NCI-H510A treated with DMSO at 0.1 percent for 48 hours (cell line): ENCODE measurements at regions not wholly inside any gene's neighbourhood (a gene's known extent, or its start where the extent isn't known, plus 50 kb on each side); places are given as distances from the start of the nearest gene placed in this dataset.

Experiments used
- DNase-seq: peaks from one replicate; lab custom pipeline; 2025; lab: John Stamatoyannopoulos, UW

DNA sequence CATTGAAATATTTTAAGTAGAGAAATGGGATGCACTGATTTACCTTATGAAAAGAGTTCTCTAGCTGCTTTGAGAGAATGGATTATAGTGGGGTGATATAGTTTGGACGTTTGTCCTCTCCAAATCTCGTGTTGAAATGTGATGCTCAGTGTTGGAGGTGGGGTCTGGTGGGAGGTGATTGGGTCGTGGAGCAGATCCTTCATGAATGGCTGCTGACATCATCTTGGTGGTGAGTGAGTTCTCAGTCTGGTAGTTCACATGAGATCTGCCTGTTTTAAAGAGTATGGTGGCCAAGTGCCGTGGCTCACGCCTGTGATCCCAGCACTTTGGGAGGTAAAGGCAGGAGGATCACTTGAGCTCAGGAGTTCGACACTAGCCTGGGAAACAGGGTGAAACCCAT, 58.7 kb upstream of the SH3RF3 start:
- DNase-seq, result no peak

DNA sequence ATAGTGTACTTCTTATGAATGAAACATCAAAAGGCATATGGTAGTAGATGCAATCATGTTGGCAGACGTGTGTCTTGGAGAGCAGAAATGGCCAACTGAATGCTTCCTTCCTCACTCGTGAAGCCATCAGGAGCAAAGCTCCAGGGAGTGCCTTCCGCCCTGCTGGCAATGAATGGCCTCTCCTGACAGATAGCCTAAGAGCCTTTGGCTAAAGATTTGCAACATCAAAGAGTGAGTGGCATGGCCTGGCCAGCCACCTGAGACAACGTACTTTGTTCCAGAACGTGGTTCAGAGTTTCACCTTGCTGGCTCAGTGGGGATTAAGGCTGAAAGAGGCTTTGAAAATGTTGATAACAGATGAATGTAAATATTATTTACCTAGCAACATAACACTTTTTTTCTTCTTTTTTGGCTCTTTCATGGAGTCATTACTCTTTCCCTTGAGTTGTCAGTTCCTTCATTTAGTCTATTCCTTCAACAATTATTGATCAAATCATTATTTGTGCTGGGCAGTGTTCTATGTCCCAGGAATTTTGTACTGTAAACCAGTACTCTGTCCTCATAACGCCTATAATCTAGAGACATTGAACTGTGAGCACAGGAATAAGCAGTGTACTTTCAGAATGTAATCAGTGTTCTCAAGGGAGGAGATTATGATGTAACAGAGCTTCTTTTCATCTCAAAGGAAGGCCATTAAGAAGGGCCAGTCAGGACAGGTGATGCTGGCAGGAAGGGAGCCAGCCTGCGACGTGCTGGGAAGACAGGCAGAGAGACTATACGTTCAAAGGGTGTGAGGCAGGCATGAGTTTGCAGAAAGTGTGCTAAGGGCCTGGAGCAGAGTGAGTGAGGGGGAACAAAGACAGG, 59.4 kb upstream of the SH3RF3 start:
- no peak for DNase-seq

DNA sequence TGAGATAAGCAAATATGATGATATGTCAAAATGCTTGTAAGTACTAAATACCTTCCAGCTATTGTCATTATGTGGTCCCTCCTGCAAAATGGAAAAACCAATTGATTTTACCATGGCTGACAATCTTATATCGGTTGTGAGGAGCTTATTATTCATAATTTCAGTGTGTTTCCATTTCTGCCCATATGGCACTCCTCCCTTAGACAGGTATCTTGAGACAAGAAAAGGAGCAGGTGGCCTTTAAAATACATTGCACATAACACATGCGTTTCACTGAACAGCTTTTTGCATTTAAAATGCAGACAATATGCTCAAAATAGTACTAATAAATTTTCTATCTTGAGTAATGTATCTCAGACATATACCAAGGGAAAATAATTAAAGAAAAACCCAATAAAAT, 60.2 kb upstream of the SH3RF3 start:
- no peak for DNase-seq

DNA sequence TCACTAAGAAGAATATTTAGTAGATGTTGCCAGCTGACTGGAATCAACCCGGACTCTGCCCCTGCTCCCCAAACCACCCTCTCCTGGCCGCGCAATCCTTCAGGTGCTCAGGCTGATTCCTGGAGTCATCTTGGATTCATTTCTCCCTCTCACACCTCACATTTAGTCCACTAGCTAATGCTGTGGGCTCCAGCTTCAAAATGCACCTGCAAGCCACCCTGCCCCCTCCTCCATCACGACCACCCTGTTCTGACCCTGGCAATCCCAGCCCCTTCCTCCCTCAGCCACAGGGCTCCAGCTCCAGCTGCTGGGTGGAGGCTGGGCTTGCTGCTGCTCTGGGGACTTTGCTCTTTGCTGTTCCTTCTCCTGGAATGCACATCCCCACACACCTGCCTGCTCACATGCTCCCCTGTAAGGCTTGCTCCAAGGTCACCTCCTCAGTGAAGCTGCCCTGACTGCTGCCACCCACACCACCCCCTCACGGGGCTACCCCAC, 61.3 kb upstream of the SH3RF3 start:
- no peak for DNase-seq

DNA sequence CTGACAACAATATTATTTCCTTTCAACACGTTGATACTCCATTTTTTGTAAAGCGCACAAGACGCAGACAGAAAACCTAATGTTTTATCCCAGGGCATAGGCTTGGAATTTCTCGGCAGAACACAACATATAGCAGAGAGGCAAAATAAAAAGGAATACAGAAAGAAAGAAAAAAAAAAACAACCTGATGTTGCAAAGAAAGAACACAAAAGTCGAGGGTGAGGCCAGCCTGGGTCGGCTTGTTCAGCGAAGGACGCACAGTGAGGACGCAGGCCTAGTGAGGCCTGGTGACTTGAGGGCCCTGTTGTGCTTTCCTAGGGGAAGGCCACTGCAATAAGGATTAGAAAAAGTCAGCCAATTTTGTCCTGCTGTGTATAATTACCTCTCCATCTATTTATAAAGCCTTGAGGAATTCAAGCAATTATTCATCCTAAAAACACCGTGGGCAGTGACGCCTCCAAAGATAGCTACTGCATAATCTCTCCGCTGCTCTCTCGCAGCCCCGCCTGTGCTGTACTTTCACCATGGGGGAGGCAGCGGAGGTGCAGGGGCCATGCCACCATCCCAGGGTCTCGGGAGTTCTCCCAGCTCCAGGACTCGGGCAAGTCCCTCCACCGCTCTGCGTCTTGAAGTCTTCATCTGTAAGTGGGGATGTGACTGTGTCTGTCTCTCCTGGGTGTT, 61.9 kb upstream of the SH3RF3 start:
- no peak for DNase-seq

DNA sequence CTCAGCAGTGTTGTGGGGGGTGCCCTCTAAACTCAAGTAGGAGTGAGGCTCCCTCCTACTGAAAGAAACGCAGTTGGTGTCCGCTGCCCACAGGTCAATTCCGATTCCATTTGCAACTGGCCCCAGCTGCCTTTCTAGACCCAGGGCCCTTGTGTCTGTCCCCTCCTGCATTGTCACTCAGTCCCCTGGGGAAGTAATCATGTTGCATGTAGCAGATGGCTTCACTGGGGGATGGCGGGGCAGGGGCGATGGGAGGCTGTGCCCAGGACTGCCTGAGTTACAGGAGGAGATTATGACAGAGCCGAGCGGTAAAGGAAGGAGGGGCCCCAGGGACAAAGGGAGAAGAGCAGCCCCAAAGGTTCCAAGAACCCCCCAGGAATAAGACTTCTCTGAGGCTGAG, 62.5 kb upstream of the SH3RF3 start:
- no peak for DNase-seq

DNA sequence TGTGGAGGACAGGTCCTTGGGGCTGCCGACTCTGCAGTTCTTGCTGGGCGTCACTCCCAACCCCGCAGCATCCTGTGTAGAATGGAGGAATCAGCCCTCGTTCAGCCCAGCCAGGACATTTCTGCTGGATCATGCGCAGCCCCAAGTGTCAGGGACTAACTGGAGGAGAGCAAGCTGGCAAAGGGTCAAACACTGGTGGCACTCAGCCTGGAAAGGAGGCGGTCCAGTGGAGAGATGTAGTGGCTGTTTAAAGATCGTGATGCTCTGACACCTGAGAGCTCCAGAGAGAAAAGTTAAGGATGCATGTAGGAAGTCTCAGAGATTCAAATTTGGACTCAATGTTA, 63.6 kb upstream of the SH3RF3 start:
- DNase-seq, result no peak

DNA sequence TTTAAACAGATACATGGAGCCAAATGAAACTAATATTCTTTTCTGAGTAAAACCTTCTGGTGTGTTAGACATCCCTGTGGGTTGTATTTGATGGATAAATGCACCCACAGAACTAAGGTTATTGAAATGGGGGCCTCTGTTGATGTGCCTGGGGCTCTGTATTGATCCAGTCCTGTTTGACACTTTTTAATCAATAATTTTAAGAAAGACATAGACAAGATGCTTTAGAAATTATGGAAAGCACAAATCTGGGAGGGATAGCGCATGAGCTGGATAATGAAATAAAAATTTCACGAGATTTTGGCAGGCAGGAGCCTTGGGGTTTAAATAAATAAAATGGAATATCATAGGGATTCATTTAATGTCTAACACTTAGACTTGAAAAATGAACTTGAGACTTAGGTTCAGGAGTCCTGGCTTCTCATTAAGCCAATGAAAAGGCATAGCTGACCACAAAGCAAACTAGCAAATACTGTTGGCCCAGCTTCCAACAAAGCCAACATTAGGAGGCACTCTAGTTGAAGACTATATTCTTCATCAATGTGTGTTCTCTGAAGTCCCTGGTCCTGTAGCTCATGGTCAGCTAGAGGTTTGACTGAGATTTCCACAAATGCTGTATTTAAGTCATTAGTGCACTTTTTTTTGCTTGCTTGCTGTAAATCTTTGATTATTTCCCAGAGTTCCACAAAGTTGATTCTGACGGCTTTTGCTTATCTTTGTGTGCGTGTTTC, 64.2 kb upstream of the SH3RF3 start:
- no peak for DNase-seq

DNA sequence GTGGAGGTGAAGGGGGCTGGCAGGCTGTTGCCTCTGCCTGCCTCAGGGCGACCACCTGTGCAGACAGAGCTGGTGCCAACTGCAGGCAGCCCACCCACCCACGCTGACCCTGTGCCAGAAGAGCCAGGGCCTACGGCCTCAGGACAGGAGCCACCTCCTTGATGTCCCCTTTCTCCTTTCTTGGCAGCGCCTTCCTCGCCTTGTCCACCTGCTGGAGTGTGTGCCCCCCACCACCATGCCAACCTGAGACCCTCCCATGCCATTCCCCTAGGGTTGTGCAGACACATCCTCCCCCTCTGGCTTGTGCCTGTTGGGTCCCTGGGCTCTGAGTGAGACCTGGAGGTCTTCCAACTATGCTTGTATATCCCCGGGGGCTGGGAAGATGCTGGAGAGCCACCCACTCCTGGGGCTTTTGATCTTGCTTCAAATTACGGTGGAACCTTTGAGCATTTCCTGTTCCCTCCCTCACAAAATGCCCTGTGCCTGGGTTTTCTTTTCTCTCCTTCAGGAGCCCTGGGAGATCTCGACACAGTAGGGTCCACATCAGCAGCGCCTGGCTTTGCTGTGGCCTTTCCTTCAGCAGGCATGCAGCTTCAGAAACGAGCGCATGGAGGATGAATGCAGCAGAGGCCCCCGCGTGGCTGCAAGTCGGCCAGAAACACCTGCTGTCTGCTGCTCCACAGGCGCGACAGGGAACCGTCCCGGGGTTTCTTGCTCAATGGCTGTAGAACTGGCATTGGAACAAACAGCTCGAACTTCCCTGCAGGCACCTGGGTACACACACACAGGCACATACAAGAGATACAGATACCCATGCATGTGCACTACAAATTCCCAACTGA, 65.9 kb upstream of the SH3RF3 start:
- peak; percentile 40 for DNase-seq

DNA sequence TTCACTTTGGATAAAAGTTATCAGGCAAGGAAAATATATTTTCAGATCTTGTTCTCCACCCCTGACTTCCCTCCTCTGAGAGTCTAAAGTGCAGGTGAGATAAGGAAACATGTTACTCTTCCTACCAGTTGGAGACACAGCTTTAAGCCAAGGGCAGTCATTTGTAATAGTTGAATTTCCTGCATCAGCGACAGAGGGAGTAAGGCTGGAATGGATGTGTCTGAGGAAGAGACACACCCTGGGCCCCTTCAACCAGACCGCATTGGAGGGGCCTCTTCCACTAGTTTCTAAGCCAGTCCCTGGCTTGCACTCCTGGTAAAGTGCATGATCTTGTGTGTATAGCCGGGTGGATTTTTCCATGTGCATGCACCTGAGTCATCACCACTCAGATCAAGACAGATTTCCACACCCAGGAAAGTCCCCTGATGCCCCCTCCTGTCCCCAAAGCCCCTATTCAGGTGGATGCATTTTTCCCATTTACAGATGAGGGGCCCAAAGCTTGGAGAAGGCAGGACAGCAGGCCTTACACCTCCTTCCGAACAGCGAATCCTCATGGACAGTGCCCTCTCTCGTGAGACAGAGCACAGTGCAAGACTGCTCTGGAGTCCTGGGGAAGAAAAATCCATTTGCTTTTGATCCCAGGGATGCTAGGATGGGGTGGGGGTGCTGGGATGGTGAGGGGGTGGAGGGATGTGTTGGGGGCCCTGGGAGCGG, 66.7 kb upstream of the SH3RF3 start:
- no peak for DNase-seq

DNA sequence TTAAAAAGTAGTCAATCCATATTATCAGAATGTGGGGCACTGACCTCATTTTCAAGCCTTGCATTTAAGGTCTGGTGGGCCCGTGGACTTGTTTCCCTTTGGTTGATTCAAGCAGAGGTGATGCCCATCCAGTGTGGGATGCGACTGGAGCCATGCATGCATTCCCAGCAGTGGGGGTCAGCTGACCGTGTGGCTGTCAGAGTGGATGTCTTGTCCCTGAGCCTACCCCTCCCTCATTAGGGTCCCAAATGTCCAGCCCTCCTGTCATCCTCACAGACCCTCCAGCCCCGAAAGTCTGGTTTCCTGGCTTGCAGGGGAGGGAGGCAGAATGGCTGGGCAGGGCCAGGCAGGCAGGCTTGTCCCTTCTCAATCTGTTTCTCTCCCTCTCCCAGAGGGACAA, 67.3 kb upstream of the SH3RF3 start:
- no peak for DNase-seq

DNA sequence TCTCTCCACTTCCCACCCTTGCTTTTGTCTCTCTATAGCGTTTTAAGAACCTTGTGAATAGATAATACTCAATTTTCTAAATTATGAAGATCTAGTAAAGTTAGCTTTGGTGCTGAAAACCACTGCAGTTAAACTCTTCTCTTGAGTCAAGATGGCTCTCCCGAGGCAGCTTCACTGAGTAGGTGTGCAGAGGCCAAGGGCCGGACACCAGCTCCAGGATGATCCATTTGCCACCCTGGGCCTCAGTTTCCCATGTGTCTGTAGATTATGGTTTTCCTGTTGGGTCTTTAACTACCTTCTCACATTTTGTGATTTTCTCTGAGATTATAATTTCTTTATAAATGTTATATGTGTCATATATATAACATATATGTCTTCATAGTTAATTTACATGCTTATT, 68.5 kb upstream of the SH3RF3 start:
- no peak for DNase-seq

DNA sequence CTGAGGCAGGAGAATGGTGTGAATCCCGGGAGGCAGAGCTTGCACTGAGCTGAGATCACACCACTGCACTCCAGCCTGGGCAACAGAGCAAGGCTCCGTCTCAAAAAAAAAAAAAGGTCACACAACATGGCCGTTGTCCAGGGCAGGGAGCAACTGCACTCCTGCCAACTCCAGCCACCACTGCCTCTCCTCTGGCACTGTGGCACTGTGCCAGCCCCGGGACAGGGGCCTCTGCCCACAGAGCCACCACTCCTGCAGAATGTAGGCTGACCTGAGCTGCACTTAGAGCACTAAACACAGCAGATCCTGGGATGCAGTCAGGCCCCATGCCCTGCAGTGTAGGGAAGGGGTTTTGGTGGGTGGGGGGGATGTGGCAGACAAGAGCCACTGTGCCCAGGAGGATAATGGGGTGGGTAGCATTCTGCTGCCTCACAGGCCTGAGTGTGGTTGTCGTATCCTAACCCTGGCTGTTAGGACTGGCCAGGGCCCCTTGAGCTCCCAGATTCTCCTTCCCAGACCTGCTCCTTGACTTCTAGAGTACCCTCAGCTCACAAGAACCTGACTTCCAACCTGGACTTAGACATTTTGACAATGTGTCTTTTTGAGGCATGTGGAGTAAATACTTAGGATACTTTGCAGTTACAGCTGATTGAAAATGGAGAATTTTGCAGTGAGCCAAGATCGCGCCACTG, 69.4 kb upstream of the SH3RF3 start:
- DNase-seq, result no peak

DNA sequence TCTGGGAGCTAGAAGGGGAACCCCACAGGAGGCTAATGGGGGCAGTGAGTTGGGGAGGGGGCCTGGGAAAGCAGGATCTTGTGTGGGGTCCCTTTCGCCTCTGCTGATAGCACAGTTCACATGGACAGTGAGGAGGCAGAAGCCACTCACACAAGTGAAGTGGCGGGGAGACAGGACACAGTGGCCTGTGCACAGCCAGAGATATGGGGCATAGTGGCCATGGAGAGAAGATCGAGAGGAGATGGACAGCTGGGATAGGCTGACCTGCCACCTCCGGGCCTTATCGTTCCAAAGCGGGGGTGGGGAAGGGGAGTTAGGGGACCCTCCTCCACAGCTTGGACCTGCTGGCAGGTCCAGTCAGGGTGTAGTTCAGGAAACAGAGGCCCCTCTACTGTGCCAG, 69.8 kb upstream of the EDAR start:
- DNase-seq, result no peak

DNA sequence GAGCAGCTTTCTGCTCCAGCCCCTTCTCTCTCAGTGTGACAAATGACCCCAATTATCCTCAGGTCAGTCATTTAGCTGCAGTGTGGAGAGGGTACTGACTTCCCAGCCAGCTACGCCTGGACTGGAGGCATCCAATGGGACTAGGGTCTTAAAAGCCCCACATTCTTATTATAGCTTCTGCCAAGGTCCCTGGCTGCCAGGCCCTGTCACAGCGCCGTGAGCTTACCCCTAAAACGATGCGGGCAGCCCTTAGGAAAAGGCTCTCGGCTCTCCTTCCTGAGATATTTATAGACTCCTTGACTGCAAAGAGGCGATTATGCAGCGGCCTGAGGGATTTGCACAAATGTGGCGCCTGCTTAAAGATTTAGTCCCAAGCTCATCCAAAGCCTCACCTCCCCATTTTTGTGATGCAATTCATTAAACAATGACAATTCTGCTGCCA, 69.2 kb upstream of the EDAR start:
- DNase-seq, result no peak

DNA sequence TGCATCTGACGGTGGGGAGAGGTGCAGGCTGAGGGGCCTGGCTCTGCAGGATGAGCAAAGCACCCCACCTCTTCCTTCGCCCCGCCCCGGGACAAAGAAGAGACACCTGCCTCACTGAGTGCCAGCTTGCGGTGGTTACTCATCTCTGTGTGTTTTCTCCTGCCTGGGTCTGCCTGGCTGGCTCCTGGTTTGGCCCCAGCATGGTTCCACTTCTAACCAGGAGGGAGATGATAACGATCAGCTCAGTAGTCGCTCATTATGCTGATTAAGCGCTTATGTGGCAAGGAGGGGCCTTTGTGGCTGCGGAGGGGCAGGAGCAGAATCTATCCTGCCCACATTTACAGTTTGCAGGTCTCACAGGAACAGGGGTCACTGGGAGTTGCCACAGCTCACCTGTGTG, 68.7 kb upstream of the EDAR start:
- DNase-seq, result no peak

DNA sequence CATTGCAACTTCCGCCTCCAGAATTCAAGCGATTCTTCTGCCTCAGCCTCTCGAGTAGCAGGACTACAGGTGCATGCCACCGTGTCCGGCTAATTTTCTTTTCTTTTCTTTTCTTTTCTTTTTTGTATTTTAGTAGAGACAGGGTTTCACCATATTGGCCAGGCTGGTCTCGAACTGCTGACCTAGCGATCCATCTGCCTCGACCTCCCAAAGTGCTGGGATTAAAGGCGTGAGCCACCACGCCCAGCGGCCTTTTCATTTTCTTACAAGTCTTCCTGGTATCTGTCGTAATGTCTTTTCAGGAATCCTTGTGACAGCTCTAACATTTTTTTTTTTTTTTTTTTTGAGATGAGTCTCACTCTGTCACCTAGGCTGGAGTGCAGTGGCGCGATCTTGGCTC, 66.4 kb upstream of the EDAR start:
- no peak for DNase-seq

DNA sequence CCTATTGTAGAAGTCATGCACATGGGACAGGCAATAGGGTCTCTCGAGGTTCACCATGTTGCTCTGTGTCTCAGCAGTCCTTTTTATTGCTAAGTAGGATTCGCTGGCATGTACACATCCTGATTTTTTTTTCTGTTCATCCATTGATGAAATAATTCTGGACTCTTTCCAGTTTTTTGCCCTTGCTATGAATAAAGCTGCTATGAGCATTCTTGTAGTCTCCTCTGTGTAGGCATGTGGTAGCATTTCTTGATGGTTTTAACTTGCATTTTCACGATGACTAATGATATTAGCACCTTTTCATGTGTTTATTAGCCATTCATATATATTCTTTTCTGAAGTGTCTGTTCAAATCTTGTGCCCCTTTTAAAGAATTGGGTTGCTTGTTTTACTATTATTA, 65.8 kb upstream of the EDAR start:
- DNase-seq, result no peak

DNA sequence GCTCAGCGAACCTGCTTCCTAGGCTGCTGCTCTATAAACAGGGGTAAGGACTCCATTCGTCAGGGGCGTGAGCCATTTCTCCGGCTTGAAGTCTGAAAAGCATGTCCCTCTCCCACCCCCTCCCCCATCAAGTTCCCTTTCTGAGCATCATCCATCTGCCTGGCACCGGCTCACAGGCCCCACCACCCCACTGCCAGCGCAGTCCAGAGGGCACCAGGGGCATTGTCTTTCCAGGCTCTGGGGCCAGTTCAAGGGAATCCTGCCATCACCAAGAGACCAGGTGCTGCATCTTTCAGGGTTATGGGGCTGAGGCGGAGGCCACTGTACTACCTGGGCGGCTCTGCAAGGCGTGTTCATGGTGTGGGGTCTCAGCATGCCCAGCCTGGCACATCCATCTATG, 64.7 kb upstream of the EDAR start:
- DNase-seq, result no peak

DNA sequence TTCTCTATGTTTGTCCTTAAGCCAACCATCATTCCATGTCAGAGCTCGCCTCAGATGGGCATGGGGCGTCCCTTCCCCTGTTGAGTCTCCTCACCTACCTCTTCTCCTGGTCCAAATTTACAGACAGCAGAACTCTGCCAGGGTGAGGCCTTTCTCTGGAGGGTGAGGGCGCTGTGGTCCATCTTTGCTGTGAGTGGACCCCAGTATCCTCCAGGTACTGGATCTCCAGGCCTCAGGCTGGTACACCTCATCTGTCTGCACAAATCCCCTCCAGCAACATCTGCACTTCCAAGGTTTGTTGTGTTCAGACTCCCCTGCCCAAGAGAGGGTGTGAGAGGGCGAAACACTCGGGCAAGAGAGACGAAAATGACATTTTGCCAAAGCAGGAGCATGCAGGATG, 63.9 kb upstream of the EDAR start:
- DNase-seq, result no peak

DNA sequence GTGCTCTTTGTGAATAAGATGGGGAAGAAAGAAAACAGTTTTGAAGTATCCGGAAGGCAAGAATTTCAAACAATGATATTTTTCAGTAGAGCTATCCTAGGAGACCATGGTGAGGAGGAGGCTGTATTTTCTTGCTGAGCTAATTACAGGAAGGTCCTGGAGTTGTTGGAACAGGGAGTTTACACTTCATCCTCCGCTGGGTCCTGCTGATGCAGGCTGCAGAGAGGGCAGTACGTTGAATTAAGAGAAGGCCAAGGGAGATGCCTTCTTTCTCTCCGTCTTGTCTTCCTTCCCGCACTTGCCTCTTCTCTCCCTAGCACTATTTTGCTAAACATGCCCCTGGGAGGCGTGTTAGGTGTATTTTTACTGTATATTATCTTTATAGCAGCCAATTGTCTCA, 60.0 kb upstream of the EDAR start:
- no peak for DNase-seq
